Inflammatory macrophage treated with lipopolysaccharide for 1 hour (primary cell): ENCODE measurements at regions not wholly inside any gene's neighbourhood (a gene's known extent, or its start where the extent isn't known, plus 50 kb on each side); places are given as distances from the start of the nearest gene placed in this dataset.
"Not testable (repeated sequence)": the region's sequence is repeated elsewhere in the genome, so short reads cannot be mapped to it uniquely, and the experiment has no call there.

Experiments
- DNase-seq, 2 donors: peaks; one replicate each; pipeline ENCODE4 v3.0.0-alpha.2; 2020 to 2022

DNA sequence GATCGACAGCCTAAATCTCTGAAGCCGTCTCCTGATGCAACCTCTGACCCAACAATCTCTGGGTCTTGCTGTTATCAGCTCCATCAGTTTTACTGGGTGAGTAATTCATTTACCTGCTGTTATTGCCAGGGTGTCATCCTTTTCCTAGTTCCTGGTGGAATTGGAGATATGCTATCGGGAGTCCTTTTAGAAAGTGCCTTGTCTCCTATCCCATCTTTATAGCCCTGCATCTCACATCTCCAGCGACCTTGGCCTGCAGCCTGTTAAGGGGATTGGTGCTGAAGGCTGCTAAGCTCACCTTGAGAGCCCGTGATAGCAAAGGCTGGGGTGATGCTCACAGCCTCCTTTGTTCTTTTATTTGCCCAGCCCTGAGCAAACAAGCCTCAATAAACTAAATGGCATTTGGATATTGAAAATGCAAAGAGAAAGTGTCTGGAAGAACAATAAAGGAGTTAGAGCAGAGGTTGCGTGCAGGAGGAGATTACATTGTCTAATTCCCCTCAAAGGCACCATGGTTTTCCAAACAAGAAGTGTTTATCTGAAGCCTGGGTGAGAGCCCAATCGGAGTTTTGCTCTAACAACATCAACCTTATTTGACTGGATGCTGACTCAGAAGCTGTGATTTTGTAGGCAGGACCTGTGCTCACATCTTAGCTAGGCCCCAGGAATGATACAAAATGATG, 101.8 kb downstream of the RPLP1 start:
- DNase-seq: no peak

DNA sequence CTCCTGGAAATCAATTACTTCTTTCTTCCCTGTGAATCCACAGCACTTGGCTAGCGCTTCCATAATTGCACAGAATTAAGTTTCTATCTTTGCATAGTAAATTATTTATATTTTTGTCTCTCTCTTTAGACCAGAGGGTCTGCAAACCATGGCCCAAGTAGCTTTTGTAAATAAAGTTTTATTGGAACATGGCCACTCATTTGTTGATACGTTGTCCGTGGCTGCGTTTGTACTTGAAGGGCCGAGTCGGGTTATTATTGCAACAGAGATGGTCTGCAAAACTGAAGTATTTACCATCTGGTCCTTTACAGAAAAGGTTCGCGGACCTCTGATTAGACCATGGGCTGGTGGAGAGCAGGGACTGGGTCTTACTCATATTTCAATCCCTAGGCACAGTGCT, 102.5 kb downstream of the RPLP1 start:
- no peak for DNase-seq

DNA sequence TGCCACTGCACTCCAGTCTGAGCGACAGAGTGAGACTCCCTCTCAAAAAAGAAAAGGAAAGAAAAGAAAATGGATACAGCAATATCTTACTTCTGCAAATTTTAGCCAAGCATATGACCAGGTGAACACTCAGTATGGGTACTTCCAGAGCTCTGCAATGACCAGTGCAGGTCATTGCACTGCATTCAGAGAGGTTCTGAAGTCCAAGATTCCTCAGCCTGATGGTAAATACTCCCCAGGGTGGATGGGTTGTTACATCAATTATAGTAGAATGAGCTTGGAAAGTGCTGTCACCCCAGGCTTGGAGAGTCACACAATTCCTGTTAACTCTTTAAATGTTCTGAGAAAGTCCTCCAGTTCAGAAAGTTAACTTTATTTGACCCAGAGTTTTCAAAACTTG, 103.7 kb downstream of the RPLP1 start:
- DNase-seq: no peak

DNA sequence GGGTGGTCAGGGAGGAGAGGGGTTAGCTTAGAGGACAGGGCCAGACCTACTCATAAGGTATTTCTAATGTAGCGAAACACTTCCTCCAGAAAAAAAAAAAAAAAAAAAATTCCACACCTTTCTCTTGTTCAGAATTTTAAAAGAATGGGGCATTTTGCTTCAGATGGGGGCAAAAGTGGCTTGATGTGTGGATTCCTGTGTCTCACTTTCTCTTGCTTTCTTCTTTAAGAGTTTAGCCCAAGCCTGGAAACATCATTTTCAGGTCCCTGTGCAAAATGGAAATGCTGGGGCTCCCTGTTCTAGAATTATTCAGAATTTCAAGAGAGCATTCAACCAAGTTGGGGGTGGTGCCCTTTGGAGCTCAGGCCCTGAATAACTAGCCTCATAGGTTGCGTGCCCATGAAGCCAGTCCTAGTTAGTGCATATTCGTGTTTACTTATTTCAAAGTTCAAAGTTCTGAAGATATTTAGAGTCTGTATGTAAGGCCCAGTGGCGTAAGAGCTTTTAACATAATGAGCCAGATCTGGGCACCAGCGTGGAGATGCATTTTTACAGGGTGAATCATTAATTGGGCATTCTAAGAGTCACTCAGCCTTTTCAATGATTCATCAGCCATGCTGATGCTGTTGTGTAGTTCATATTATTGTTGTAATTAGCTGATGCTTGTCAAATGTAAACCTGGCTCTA, 104.5 kb downstream of the RPLP1 start:
- DNase-seq: no peak

DNA sequence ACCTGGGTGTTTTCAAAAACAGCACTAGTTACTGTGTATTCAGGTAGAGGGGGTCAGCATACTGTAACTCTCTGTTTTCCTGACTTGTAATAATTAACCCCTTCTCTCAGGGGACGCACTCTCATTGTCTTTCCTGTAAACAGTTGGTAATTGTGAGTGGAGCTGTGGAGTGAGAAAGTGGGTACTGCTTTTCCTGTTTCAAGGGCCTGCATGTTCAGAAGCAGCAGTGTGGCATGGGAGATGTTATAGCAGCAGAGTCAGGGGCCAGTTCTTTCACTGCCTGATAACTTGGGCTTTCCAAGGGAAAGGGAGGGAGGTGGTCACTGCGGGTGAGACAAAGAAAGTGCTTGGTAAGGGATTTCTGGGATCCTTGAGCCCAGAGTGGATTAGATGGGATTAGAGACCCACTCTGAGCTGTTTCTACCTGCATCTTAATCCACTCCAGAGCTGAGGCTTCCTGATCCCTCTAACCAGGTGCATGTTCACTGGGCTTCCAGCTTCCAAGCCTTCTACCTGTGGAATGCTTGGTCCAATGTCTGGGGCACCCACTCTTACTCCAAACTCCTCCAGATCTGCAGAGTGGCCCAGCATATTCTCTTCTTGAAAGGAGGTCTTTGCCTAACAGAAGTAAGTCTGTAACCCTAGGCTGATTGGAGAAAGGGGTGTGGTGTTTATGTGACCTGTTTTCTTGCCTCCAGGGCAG, 105.2 kb downstream of the RPLP1 start:
- no peak for DNase-seq

DNA sequence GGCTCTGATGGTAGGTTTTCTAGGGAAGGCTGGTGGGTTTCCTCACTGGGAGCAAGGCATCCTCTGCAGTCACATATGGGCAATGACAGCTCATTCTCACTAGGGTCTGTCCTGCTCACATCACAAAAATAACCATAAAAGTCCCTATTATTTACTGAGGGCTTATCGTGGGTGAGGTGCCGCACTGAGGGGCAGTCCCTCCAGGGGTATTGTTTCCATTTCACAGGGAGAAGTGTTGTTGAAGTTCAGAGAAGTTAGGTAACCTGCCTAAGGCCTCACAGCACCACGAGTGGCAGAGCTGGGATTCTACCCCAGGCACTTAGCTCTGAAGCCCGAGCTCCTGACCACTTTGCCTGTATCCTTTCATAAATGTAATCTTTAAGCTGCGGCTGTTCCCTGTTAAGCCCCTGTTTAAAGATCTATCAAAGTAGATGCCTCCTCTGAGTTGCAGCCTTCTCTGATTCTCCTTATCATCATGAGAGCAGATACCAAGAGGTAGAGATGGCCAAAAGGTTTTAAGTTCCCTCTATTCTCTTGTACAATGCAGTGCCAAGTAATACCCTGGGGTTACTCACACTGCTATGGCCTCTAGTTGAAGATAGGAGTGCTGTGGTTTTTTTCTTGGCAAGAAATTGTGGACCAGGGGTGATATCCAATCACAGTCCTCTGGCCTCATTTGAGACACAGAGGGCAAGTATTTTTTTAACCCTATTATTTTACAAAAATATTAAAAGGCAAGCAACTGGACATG, 107.0 kb downstream of the RPLP1 start:
- DNase-seq: no peak

DNA sequence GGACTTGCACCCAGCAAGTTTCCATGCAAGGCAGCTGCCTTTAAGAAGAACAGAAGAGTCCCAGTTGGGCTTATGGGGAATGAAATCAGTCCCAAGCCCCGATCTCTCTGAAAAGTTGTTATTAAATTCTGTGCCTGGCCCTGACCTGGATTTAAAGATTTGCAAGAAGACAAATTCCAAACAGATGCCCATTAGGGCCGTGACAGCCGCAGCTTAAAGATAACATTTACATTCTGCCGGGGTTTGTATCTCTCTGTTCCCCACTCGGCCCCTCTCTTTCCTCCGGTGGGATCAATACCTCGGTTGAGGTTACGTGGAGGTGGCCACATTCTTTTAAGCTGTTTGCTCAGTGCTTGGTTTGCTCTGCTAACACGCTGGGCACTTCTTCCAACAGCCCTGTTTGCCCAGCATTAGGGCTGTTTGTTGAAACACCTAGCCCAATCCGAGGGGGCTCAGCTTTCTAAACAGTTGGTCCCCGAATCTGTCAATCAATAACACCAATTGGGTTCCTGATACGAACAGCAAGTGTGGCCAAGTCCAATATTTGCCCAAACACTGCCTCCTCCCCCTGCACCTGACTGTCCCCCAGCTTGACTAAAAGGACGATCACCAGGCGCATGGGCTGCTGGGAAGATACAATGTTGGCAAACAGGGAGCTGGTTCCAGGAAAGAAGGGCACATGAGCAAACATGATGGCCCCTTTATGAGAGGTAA, 108.6 kb downstream of the RPLP1 start:
- DNase-seq: no peak

DNA sequence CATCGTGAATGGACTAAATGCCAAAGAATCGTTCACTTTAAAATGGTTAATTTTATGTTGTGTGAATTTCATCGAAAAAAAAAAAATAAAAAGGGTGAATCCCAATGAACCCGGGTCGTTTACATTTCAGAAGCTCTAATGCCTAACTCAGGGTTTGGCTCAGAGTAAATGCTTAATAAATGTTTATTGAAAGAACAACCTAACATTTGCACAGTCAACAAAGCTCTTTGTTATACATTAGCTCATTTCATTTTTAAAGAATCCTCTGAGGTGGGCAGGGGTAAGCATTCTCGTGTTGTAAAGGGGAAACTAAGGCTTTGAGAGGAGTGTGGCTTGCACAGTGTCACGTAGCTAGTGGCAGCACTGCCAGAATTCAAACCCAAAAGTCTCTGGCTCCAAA, 109.5 kb downstream of the RPLP1 start:
- DNase-seq: no peak

DNA sequence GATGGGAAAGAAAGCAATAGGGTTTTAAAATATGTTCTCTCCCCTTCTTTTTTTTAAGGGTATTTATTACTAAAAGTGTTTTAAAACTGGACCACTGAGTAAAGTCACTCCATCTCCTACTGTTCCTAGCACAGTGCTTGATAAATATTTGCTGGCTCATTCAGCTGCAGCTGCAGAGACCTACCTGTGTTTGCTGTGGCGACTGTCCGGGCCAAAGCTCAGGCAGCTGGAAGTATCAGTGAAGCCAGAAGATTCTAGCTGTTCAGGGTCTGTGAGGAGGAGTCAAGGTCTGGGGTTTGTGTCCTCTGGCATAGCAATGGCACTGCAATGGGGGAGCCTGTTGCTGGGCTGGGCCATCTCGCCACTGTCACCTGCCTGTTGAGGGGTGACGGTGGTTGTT, 109.9 kb downstream of the RPLP1 start:
- DNase-seq: no peak

DNA sequence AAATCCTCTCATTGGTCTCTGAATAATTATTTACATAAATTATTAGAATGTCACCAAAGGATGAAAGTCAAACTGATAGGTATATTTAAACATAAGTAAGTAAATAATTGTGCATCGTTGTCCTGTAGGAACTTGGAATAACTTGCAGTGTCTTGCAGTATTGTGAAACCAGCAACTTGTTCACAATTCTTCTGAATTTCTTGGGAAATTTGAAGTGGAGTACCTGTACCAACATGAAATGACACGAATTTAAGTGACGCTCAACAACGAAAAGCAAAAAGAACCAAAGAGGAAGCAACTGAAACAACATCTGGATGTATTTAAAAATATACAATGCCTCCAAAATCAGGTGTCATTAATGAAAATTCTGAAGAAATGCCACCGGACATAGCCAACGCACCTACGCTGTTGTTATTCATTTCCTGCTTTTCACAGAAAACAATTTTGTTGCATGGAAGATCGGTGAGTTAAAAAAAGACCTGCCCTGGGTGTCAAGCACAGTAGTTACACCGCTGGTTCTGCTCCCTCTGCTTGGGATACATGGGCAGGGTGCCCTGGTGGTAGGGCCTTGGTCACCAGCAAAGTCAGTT, 112.5 kb downstream of the RPLP1 start:
- DNase-seq: no peak

DNA sequence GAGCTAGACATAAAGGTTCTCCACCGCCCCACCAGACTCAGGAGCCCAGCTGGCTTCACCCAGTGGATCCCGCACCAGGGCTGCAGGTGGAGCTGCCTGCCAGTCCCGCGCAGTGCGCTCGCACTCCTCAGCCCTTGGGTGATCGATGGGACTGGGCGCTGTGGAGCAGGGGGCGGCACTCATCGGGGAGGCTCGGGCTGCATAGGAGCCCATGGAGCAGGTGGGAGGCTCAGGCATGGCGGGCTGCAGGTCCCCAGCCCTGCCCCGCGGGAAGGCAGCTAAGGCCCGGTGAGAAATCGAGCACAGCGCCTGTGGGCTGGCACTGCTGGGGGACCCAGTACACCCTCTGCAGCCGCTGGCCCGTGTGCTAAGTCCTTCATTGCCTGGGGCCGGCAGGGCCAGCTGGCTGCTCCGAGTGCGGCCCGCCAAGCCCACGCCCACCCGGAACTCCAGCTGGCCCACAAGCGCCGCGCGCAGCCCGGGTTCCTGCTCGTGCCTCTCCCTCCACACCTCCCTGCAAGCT, 114.7 kb downstream of the RPLP1 start:
- not testable (repeated sequence) for DNase-seq

DNA sequence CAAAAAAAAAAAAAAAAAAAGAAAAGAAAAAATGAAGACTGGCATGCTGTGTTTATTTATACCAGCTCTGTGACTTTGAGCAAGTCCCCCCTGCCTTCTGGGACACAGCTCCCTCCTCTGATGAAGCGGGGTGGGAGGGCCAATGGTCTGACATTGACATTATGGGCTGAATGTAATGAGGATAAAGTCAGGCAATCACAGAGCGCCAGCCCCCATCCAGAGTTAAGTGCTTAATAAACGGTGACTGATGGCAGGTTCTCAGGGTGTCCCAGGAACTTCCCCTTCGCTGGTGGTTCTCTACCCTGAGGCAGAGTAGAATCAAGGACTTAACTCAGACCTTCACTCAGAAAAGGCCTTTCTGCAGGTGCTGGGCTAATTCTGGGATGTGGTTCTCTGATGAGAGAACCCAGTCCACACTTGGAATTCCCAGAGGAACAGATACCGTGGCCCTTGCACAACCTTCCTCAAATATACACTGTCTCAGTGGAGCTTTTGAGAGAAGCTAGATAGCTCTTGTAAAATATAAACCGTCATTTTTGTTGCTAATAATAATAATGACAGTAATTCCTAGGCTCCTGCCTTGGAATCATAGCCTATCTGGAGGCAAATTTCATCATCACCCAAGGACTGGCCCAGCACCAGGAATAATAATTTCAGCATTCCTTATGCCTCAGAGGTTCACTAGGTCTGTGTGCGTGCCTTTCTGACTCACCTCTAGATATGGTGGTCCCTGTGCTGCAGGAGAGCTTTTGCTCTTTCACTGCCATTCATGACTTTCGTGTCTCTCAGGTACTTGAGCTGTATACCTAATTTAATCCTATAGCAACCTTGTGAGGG, 115.8 kb downstream of the RPLP1 start:
- DNase-seq: peak in 1 of 2 donors; percentile 18

DNA sequence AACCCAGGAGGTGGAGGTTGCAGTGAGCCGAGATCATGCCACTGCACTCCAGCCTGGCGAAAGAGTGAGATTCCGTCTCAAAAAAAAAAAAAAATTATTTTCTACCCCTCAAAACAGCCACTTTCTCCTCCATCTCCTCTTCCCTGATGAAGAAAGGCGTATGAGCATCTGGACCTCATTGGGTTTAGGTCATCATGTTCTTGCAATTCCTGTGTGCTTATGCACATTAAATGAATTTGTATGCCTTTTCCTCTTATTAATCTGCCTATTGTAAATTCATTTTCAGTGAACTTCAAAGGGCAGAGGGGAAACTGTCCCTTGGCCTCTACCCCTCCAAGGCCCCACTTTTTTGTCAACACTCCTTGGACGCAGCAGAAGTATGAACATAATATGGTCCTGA, 117.8 kb downstream of the RPLP1 start:
- DNase-seq: no peak

DNA sequence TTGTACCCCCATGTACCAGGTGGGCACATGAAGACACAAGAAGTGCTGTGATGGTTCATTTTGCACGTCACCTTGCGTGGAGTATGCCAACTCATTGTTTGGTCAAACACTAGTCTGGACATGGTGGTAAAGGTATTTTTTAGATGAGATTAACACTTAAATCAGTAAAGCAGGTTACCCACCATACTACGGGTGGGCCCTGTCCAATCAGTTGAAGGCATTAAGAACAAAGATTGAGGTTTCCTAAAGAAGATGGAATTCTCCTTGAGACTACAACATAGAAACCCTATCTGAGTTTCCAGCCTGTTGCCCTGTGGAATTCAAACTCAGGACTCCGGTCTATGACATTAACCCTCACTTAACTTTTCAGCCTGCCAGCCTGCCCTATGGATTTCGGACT, 118.4 kb downstream of the RPLP1 start:
- DNase-seq: no peak

DNA sequence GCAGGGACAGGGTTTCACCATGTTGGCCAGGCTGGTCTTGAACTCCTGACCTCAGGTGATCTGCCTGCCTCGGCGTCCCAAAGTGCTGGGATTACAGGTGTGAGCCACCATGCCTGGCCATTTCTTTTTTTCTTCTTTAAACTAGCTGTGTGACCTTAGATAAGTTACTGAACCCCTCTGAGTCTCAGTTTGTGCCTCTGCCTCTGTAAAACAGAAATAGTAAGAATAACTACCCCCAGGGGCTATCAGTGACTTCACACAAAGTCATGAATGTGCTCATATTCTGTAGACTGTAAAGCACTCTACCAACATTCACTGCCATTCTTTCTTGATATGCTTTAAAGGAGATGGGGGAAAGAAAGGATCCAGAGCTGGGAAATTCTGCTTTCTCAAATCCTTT, 120.7 kb downstream of the RPLP1 start:
- not testable (repeated sequence) for DNase-seq

DNA sequence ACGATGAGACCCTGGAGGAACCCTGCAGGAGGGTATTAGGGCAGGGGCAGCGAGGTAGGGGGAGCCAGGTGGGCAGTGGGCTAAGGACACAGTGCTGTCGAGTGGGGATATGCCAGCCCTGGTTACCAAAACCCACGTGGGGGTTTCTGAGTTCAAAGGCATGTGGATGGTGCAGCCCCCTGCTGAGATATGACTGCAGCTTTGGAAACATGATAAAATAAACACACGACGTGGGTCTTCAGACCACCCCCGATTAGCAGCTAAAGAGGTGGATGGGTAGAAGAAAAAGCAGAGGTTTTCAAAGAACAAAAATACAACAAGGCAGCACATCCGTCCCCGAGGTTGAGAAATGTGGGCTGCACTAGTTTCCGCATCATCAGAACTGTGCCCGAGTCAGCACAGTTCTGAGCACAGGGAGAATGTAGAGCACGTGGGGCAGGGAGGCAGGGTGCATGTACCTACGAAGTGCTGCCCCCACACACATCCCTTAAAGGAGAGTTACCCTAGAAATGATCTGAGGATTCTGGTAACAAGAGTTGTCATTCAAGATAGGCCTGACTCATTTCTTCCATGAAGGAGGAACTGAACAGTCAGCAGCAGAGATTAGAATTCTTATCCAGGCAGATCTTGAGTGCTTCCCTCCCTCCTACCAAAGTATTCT, 121.3 kb downstream of the RPLP1 start:
- peak; percentile 35 to 40 for DNase-seq

DNA sequence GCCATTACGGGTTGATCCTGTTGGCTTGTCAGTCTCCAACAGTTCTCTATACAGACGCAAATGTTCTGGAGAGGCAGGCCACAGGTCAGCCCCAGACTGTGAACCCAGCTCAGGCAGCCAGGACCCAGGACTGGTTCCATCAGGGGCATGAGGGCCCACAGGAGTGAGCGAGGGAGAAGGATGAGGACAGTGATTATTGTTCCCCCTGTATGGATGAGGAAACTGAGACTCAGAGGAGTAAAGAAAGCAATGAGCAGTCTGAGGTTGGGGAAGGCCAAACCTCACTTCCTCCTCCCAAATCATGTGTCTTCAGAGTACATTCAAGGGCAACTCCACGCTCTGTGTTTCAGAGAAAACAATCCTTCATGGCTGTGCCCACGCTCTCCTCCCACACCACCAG, 121.9 kb downstream of the RPLP1 start:
- peak; percentile 52 to 56 for DNase-seq

DNA sequence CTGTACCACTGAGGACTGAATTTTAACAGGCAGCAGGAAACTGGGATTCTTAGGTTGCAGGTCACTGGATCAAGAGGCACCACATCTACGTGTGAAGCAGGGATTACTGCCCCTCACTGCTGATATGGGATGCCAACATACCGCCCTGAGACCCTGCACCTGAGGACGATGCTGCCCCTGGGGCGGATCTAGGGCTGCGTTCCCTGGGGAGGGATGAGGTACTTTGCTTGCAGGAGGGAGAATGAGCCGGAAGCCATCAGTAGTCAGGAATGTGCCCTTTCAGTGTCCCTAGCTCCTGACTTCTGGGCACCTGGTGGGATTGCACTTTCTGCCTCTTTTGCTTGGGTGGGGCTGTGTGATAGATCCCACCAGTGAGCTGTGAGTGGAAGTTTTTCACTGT, 122.8 kb downstream of the RPLP1 start:
- no peak for DNase-seq

DNA sequence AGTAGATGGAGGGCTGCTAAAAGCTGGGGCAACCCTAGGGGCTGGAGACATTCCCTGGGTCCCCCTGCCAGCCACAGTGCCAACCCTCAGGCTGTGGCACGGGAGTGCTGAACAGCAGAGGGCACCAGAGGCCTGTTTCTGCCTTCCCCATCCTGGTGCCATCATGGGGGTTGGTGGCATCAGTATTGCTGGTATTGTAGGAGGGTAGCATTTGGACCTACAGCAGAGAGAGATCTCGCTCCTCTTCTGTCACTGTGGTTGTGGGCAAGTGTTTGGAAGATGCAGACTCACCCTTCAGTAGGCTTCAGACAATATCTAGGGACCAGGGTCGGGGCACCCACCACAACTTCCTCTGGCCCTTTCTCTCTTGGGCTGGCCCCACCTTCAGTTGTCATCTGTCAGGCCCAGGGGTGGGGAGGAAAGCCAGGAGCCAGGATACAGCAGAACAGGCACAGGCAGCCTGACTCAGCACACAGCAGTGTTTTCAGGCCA, 123.5 kb downstream of the RPLP1 start:
- peak; percentile 39 to 79 for DNase-seq

DNA sequence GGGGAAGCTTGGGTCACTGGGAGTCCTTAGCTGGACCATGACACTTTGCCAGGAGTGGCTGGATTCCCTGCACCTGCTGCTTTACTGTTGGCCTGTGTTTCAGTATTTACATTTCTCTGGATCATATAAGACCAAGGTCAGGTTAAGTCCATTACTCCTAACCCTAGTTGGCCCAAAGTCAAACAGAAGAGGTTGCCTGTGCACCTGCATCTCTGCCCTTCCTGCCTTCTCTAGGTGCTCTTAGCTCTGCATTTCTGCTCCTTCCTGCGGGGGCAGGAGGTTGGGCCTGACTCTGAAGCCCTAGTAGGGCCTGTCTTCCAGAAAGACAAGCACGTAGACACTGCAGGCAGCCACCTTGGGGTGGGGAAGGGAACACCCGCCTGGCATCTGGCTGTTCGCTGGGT, 124.3 kb downstream of the RPLP1 start:
- no peak for DNase-seq
